ENCODE measurements at regions not wholly inside any gene's neighbourhood (a gene's known extent, or its start where the extent isn't known, plus 50 kb on each side); places are given as distances from the start of the nearest gene placed in this dataset.
"Not testable (repeated sequence)": the region's sequence is repeated elsewhere in the genome, so short reads cannot be mapped to it uniquely, and the experiment has no call there.

GRCh38 chr3:158026236-158026635 lies 80.0 kb downstream of the SHOX2 start:
- in situ Hi-C loops (cut with HindIII; ENCODE audit: low sequenced_read_pairs) = no loop called here

GRCh38 chr3:158019897-158020296 lies 86.3 kb downstream of the SHOX2 start:
- in situ Hi-C loops (cut with HindIII; ENCODE audit: low sequenced_read_pairs) = not testable (repeated sequence)

- in situ Hi-C loops (cut with HindIII; ENCODE audit: low sequenced_read_pairs) = no loop called here
Observed at GRCh38 chr3:158018462-158018861, 87.8 kb downstream of the SHOX2 start.

GRCh38 chr3:158012901-158013300 lies 93.3 kb downstream of the SHOX2 start:
- in situ Hi-C loops (cut with HindIII; ENCODE audit: low sequenced_read_pairs) = no loop called here

- in situ Hi-C loops (cut with HindIII; ENCODE audit: low sequenced_read_pairs) = no loop called here
Observed at GRCh38 chr3:158005391-158006100, 100.7 kb downstream of the SHOX2 start.

GRCh38 chr3:157999246-157999645 lies 107.0 kb downstream of the SHOX2 start:
- in situ Hi-C loops (cut with HindIII; ENCODE audit: low sequenced_read_pairs) = no loop called here

- in situ Hi-C loops (cut with HindIII; ENCODE audit: low sequenced_read_pairs) = no loop called here
Observed at GRCh38 chr3:157982359-157982758, 123.9 kb downstream of the SHOX2 start.

GRCh38 chr3:157981819-157982218 lies 124.4 kb downstream of the SHOX2 start:
- in situ Hi-C loops (cut with HindIII; ENCODE audit: low sequenced_read_pairs) = no loop called here

- in situ Hi-C loops (cut with HindIII; ENCODE audit: low sequenced_read_pairs) = no loop called here
Observed at GRCh38 chr3:157979022-157979421, 127.2 kb downstream of the SHOX2 start.

- in situ Hi-C loops (cut with HindIII; ENCODE audit: low sequenced_read_pairs) = no loop called here
Observed at GRCh38 chr3:157961665-157962064, 144.6 kb downstream of the SHOX2 start.

- in situ Hi-C loops (cut with HindIII; ENCODE audit: low sequenced_read_pairs) = no loop called here
Observed at GRCh38 chr3:157958457-157958856, 147.8 kb downstream of the SHOX2 start.

GRCh38 chr3:157956850-157957249 lies 149.4 kb downstream of the SHOX2 start:
- in situ Hi-C loops (cut with HindIII; ENCODE audit: low sequenced_read_pairs) = no loop called here

GRCh38 chr3:157956176-157956575 lies 150.0 kb downstream of the SHOX2 start:
- in situ Hi-C loops (cut with HindIII; ENCODE audit: low sequenced_read_pairs) = no loop called here

GRCh38 chr3:157953565-157953964 lies 152.7 kb downstream of the SHOX2 start:
- in situ Hi-C loops (cut with HindIII; ENCODE audit: low sequenced_read_pairs) = no loop called here

GRCh38 chr3:157948605-157949383 lies 157.4 kb downstream of the SHOX2 start:
- in situ Hi-C loops (cut with HindIII; ENCODE audit: low sequenced_read_pairs) = no loop called here

GRCh38 chr3:157939166-157939565 lies 167.1 kb downstream of the SHOX2 start:
- in situ Hi-C loops (cut with HindIII; ENCODE audit: low sequenced_read_pairs) = no loop called here

GRCh38 chr3:157938154-157938779 lies 168.0 kb downstream of the SHOX2 start:
- in situ Hi-C loops (cut with HindIII; ENCODE audit: low sequenced_read_pairs) = no loop called here

- in situ Hi-C loops (cut with HindIII; ENCODE audit: low sequenced_read_pairs) = no loop called here
Observed at GRCh38 chr3:157931517-157931916, 174.7 kb downstream of the SHOX2 start.

GRCh38 chr3:157930000-157930780 lies 176.0 kb downstream of the SHOX2 start:
- in situ Hi-C loops (cut with HindIII; ENCODE audit: low sequenced_read_pairs) = no loop called here

- in situ Hi-C loops (cut with HindIII; ENCODE audit: low sequenced_read_pairs) = no loop called here
Observed at GRCh38 chr3:157926822-157927221, 179.4 kb downstream of the SHOX2 start.

- in situ Hi-C loops (cut with HindIII; ENCODE audit: low sequenced_read_pairs) = no loop called here
Observed at GRCh38 chr3:157922614-157923013, 183.6 kb downstream of the SHOX2 start.
